ENCODE measurements at regions not wholly inside any gene's neighbourhood (a gene's known extent, or its start where the extent isn't known, plus 50 kb on each side); places are given as distances from the start of the nearest gene placed in this dataset.

DNA sequence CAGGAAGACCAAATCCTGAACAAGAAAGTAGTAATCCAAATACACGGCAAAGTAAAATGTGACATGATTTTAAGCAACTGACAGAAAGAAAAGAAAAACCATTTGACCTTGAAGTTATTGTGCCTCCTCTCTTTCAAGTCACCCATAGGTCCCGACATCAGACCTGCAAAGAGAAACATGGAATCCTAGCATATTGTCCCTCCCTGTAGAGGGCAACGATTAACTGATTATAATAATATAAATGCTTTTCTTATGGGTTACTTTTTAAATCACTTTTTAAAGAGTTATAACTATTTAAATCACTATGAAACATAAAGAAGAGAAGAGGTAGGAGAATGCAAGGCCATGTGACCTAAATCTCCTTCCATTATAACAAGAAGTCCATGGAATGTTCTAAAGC lies 143.2 kb upstream of the LIPC start:
- in situ Hi-C loops (cut with HindIII; ENCODE audit: low pct_unique_long_range_greater_than_20kb, low sequenced_read_pairs), result no loop called here

DNA sequence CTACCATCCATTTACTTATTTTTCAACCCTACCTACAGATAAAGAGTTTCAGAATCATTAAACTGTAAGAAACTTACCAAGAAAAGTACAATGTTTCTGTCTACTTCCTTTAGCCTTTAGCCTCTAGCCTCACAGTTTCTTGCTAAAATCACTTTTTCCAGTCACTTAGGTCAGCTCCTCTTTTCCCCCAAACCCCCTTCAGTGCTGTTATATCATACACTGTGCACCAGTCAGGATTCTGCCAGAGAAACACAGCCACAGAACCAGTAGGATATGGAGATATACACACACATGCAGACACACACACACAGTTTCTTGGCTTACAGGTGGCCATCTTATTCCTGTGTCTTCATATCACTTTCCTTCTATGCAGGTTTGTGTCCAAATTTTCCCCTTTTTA lies 139.9 kb upstream of the LIPC start:
- no peak for DNase-seq (ENCODE audit: low read depth, low spot score)
- in situ Hi-C loops (cut with HindIII; ENCODE audit: low pct_unique_long_range_greater_than_20kb, low sequenced_read_pairs), result no loop called here

More for the DNA sequence above, 143.2 kb upstream of the LIPC start:
- DNase-seq (ENCODE audit: low read depth, low spot score), result no peak

DNA sequence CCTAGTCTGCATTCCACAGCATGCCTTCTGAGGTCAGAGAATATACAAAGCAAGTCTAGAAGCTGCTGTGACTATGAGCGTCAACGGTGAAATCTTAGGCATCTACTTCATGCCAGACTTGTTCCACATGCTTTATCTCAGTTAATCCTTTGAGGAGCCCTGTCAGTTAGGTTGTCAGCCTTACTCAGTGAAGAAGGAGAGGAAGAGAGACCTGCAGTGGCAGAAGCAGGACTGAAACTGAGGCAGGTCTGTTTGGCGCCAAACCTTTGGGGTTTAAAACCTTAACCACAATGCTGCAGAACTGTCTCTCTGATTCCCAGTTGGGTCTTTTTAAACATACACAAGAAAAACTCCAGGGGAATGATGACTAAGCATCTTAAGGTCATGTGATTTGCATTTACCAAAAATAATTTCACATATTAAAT lies 139.0 kb upstream of the LIPC start:
- in situ Hi-C loops (cut with HindIII; ENCODE audit: low pct_unique_long_range_greater_than_20kb, low sequenced_read_pairs), result no loop called here
- no peak for DNase-seq (ENCODE audit: low read depth, low spot score)

DNA sequence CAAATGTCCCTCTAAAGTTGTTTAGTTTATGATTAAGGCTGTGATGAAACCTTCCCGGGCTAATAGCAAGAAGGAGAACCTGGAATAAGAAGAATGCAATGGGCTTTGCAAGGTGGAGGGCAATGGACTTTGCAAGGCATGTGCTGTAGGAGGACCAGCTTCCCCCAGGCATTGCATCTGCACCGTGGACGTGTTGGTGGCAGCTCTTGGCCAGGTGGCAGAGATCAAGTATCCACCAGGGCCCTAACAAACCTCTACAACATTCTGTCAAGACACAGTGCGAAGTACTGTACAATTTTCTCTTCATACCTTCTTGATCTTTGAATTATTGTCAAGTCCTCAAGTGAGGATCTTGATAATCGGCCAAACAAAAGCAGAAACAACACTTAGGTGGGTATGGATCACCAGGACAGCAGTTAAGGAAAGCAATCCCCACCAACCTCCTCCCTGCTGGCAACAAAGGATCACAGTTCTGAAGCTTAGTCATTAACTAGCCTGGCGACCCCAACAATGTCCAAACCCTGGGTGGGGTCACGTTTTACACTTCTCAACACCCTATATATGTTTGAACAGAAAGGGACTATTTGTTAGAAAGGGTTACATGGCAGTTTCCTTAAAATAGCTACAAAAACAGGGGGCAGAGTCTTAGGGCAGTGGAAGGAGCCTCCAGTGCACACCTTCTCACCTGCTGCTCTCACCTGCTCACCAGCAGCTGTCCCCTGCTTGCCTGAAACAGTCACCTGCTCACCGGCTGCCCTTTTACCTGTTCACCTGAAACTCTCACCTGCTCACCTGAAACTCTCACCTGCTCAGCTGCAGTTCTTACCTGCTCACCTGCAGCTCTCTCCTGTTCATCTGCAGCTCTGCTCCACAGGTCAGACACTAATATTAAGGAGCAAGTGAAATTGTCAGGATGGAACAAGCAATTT lies 137.9 kb upstream of the LIPC start:
- in situ Hi-C loops (cut with HindIII; ENCODE audit: low pct_unique_long_range_greater_than_20kb, low sequenced_read_pairs), result no loop called here
- DNase-seq (ENCODE audit: low read depth, low spot score), result no peak

DNA sequence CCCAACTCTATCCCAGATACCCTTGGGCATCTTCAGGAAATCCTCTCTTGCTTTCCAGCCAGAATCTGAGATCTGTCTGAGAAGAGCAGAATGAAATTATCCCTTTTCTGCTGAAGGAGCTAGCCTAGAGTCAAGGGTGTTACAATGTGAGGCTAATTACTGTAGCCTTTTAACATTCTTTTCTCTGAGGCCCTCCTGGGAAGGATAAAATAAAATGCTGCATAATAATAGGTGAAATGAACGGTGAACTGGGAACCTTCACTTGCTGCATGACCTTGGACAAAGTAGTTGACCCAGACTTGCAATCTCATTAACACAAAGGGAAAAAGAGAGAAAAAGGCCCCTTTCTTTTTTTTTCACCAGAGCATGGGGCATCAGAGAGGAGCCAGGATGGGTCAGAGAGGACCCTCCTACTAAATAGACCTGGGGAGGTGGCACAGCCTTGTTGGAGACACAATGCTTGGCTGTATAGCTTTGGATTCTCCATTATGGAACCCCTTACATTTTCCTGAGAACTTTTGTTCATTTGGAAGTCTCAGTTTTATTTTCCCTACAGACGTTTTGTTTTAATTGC lies 137.0 kb upstream of the LIPC start:
- no peak for DNase-seq (ENCODE audit: low read depth, low spot score)
- in situ Hi-C loops (cut with HindIII; ENCODE audit: low pct_unique_long_range_greater_than_20kb, low sequenced_read_pairs), result no loop called here

DNA sequence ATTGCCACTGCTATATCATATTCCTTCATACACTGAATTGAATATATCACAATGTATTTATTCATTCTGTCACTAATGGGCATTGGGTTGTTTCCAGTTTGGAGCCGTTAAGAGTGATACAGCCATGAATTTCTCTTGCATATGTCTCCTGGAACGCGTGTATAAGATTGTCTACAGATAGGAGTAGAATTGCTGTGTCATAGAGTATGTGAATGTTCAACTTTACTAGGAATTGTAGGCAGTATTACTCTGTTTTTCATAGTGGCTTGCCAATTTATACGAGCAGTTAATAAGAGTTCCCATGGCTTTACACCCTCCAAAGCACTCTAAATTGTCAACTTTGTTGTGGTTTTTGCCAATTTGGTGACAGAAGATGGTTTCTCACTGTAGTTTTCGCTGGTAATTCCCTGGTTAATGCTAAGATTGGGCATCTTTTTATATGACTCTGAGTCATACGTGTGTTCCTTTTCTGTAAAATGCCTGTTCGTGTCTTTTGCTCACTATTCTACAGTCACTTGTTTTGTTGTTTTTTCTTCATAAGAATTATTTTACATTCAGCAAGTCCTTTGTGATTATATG lies 136.1 kb upstream of the LIPC start:
- no peak for DNase-seq (ENCODE audit: low read depth, low spot score)
- in situ Hi-C loops (cut with HindIII; ENCODE audit: low pct_unique_long_range_greater_than_20kb, low sequenced_read_pairs), result no loop called here

DNA sequence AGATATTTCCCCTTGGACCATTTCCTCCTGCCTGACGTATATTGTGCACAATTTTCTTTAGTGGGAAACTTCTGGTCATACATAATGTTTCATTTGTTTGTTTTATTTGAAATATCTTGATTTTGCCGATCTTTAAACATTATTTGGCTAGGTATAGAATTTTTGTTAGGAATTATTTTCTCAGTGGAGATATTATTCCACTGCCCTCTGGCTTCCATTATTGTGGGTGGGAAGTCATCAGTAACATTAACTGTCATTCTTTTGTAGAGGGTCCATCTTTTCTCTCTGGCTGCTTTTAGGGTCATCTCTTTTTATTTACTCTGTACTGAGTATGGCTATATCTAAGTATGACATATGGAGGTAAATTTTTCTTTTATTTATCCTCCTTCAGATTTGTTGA lies 135.5 kb upstream of the LIPC start:
- DNase-seq (ENCODE audit: low read depth, low spot score), result no peak
- in situ Hi-C loops (cut with HindIII; ENCODE audit: low pct_unique_long_range_greater_than_20kb, low sequenced_read_pairs), result no loop called here

DNA sequence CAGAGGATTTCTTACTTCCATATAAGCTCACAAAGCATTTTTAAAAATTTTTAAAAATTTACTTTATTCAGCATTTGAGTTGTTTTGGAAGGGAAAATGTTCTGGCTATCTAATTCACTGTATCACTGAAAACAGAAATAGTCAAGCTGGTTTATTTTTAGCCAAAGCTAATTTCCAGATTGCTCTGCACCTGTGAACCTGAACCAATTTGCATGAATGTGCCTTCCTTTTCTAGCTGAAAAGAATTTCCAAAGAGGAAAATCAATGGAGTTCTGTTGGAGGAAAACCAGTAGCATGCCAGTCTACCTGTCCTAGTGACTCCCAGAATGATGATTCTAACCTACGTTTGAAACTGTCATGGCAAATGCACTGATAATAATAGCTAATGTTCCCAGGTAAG lies 134.2 kb upstream of the LIPC start:
- DNase-seq (ENCODE audit: low read depth, low spot score), result no peak
- in situ Hi-C loops (cut with HindIII; ENCODE audit: low pct_unique_long_range_greater_than_20kb, low sequenced_read_pairs), result no loop called here

DNA sequence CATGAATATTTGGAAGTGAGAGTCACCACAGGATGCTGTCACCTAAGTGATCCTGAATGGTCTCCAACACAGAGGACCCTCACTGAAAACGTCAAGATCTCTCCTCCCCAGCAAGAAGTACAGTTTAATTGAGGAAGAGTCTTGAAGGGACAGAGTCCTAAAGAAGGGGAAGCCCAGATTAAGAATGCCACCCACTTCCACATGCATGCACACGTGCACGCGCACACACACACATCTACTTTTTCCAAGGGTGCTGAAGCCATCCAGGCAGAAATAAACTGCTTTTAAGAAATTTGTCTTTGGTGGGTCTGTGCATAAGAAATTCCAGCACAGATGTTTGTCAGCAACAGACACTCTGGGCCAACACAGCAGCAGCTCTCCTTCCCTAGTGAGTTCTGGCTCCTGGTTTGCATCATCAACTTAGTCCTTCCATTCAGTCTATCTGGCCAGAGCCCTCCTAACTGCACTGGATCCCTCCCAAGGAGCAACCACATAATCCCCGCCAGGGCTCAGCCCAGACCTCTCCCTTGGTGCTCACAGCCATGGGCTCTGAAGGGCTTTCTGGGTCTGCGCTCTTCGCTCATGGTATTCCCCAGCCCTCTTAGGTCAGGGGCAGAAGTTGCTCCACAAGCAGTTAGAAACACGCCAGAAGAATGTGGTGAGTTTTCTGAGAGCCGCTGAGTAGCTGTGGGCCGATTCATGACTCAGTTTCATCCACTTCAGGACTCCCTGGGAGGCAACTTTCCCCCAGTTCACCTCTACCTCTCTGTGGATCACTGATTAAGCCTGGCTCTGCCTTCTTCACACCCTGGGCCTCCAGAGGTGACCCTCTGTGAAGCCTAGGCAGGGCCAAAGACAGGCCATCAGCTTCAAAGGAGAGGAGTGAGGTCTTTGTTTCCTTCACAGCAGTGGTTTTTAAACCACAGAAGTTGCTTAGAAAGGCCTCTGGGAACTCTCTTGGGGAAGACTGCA lies 132.6 kb upstream of the LIPC start:
- DNase-seq (ENCODE audit: low read depth, low spot score), result no peak
- in situ Hi-C loops (cut with HindIII; ENCODE audit: low pct_unique_long_range_greater_than_20kb, low sequenced_read_pairs), result no loop called here

DNA sequence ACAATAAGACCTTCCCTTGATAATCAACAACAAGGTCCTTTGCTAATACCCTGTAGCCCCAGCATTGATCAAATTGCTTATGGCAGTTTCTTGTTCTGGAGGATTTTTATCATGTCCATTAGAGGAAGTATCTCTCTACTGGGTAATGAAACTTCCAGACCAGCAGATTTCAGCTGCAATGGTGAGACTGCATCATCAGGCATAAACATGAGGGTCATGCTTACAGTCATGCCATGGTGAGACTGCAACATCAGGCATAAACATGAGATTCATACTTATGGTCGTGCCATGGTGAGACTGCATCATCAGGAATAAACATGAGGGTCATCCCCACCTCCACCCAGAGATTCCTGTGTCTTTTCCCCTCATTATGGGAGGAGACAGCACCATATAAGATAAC lies 129.0 kb upstream of the LIPC start:
- in situ Hi-C loops (cut with HindIII; ENCODE audit: low pct_unique_long_range_greater_than_20kb, low sequenced_read_pairs), result no loop called here

DNA sequence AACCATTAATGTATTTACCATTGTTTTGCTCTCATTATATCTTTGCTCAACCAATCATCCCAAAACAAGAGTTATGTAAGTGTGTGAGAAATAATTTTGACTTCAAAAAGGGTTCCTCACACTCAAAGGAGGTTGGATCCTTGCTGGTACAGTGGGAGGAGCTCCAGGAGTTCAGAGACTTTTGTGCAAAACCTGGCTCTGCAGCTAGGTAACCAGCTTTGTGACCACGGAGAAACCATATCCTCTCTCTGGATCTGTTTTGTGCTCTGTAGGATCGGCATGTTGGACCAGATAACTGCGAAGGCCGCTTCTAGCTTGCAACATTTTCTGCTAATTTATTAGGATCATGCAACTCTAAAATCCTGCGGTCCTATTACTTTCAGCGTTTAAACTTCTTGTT lies 128.6 kb upstream of the LIPC start:
- no peak for DNase-seq (ENCODE audit: low read depth, low spot score)
- in situ Hi-C loops (cut with HindIII; ENCODE audit: low pct_unique_long_range_greater_than_20kb, low sequenced_read_pairs), result no loop called here

More for the DNA sequence above, 129.0 kb upstream of the LIPC start:
- DNase-seq (ENCODE audit: low read depth, low spot score), result no peak

DNA sequence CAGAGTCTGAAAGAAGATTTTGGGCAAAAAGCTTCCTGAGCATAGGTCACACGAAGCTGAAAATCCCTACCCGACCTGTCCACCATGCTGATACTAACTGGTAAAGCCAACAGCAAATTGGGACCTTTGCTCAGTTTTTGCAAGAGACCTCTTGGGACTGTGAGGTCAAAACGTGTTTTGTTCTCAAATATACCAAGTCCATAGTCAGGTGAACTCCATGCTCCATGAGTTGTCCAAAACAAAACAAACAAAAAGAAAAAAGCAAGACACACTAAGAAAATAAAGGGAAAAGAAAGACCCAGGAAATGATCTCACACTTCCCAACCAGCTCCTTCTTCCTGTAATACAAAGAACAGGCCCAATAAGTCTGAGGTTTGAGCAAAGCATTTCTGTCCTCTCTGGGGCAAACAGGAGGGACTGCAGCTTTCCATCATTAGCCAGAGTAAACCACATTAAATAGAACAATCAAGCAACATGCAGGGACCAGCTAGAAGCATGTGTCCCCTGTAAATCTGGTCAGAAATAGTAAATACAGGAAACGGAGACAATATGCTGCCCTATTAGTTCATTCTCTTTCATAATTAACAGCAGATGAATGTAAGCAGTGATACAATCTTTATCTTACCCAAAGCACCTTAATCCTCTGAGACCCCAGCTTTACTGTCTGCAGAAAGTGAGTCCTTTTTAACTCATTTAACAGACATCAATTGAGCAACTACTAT lies 125.0 kb upstream of the LIPC start:
- no peak for DNase-seq (ENCODE audit: low read depth, low spot score)
- in situ Hi-C loops (cut with HindIII; ENCODE audit: low pct_unique_long_range_greater_than_20kb, low sequenced_read_pairs), result no loop called here

DNA sequence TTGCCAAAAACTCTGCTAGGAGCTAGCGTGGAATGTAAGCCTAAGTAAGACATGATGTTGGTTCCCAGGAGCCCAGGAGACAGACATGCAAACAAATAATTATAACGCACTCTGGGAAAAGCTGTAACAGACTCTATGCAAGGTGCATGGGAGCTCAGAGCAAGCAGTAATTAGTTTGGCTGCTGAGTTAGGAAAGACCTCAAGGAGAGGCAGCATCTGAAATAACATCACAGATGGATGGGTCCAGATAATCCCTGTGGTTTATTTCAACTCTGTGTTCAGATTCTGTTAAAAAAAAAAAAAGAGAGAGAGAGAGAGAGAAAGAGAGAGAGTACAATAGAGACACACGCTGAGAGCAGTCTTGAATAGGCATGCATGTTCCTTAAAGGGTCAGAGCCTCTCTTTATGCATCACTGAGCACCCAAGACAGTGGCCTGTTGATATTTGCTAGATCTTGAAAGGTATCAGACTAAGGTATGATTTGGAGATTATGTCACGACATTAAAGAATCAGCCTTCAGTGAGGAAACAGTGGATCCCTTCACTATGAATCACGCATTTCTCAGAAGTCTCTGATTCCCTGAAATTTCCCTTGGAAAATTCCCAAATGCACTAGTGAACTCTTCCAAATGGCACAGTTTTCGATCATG lies 124.4 kb upstream of the LIPC start:
- DNase-seq (ENCODE audit: low read depth, low spot score), result no peak
- in situ Hi-C loops (cut with HindIII; ENCODE audit: low pct_unique_long_range_greater_than_20kb, low sequenced_read_pairs), result no loop called here

DNA sequence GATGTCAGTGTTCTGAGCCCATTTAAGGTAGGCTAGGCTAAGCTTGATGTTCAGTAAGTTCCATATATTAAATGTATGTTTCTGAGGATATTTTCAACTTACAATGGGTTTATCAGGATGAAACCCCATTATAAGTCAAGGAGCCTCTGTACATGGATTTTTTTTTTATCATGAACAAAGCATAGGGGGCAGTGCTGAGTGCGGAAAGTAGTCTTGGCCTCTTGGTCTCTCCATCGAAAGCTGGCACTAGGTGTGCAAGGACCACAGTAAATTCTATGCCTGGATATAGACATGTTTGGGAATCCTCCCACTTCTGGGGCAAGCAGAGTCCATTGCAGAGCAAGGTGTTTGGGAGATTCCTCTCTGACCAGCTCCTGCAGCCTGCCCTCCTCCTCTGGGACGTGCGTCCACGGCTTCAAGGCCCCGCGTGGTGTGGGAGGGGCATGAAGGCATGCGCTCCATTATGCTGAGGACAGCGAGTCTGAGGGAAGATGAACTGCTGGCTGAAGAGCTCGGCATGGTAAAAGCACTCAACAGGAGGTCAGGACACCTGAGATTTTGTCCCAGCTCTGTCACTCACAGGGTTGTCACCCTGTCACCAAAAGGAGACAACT lies 122.9 kb upstream of the LIPC start:
- in situ Hi-C loops (cut with HindIII; ENCODE audit: low pct_unique_long_range_greater_than_20kb, low sequenced_read_pairs), result no loop called here
- DNase-seq (ENCODE audit: low read depth, low spot score), result peak; percentile 27

DNA sequence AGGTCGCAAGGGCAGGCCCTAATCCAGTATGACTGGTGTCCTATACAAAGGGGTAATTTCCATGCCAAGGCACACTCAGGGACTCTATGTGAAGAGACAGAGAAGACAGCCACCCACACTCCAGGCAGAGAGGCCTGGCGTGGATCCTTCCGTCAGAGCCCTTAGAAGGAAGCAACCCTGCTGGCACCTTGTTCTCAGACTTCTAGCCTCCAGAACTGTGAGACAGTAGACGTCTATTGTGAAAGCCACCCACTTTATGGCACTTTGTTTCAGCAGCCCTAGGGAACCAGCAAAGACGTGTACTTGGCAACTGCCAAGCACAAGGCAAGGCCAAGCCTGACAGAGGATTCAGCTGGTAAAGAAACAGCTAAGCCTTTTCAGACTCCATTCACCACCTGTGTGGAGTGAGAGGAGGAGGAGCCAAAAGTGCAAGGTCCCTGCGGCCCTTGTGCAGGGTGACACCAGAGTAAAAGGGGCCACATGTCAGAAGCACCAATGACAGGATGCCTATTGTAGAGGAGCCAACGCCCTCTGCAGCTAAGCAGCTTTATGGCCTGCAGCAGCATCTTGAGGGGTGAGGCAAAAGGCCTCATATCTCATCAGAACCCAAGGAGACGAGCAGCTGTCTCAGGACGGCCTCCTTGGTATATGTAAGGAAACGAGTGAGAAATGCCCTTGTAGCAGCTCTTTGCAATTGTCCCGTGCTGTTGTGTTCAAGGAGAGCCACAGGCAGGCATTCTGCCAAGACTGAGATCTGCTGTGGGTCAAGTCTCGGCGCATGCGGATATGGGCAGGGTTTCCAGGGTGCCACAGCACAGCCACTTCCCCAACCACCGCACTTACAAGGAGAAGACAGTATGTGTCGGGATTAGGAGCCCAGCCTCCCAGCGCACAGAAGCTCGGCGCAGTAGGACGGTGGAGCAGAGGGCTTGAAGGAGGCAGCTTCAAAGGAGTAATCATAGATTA lies 121.5 kb upstream of the LIPC start:
- DNase-seq (ENCODE audit: low read depth, low spot score), result no peak
- in situ Hi-C loops (cut with HindIII; ENCODE audit: low pct_unique_long_range_greater_than_20kb, low sequenced_read_pairs), result no loop called here
